ENCODE measurements at regions not wholly inside any gene's neighbourhood (a gene's known extent, or its start where the extent isn't known, plus 50 kb on each side); places are given as distances from the start of the nearest gene placed in this dataset.
"Not testable (repeated sequence)": the region's sequence is repeated elsewhere in the genome, so short reads cannot be mapped to it uniquely, and the experiment has no call there.

GRCh38 chr16:72729552-72729951, 318.4 kb downstream of the ZFHX3 start:
- not testable (repeated sequence) for FAIRE-seq; DNase-seq (ENCODE audit: insufficient read length, low spot score)

DNA sequence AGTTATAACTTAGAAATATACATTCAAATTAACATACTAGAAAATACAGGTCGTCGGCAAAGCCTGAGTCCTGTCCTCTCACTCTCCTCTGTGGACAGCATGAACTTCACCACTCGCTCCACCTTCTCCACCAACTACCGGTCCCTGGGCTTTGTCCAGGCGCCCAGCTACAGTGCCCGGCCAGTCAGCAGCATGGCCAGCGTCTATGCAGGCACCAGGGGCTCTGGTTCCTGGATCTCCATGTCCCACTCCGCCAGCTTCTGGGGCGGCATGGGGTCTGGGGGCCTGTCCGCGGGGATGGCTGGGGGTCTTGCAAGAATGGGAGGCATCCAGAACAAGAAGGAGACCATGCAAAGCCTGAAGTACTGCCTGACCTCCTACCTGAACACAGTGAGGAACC, 319.4 kb downstream of the ZFHX3 start:
- DNase-seq (ENCODE audit: insufficient read length, low spot score): no peak
- no peak for FAIRE-seq

- FAIRE-seq: no peak
- no peak for DNase-seq (ENCODE audit: insufficient read length, low spot score)
These were observed 320.4 kb downstream of the ZFHX3 start for GRCh38 chr16:72727565-72727964.

- no peak for DNase-seq (ENCODE audit: insufficient read length, low spot score)
- FAIRE-seq: no peak
These were observed 322.3 kb downstream of the ZFHX3 start for GRCh38 chr16:72725643-72726042.

- FAIRE-seq (no peak), DNase-seq (ENCODE audit: insufficient read length, low spot score) (no peak)
These were observed 324.1 kb downstream of the ZFHX3 start for GRCh38 chr16:72723781-72724180.

GRCh38 chr16:72722552-72722951, 325.4 kb downstream of the ZFHX3 start:
- DNase-seq (ENCODE audit: insufficient read length, low spot score) (no peak), FAIRE-seq (no peak)

GRCh38 chr16:72721981-72722380, 325.9 kb downstream of the ZFHX3 start:
- no peak for DNase-seq (ENCODE audit: insufficient read length, low spot score)
- FAIRE-seq: no peak

GRCh38 chr16:72715267-72715666, 332.7 kb downstream of the ZFHX3 start:
- no peak for FAIRE-seq
- no peak for DNase-seq (ENCODE audit: insufficient read length, low spot score)

- FAIRE-seq: no peak
- DNase-seq (ENCODE audit: insufficient read length, low spot score): no peak
These were observed 336.1 kb downstream of the ZFHX3 start for GRCh38 chr16:72711823-72712222.

GRCh38 chr16:72705801-72706200, 342.1 kb downstream of the ZFHX3 start:
- DNase-seq (ENCODE audit: insufficient read length, low spot score) (no peak), FAIRE-seq (no peak)

- DNase-seq (ENCODE audit: insufficient read length, low spot score) (no peak), FAIRE-seq (no peak)
These were observed 343.1 kb downstream of the ZFHX3 start for GRCh38 chr16:72704746-72705372.

GRCh38 chr16:72689851-72690250, 358.1 kb downstream of the ZFHX3 start:
- DNase-seq (ENCODE audit: insufficient read length, low spot score) (no peak), FAIRE-seq (no peak)

GRCh38 chr16:72680732-72681131, 367.2 kb downstream of the ZFHX3 start:
- DNase-seq (ENCODE audit: insufficient read length, low spot score): no peak
- FAIRE-seq: no peak

- FAIRE-seq: no peak
- DNase-seq (ENCODE audit: insufficient read length, low spot score): no peak
These were observed 368.1 kb downstream of the ZFHX3 start for GRCh38 chr16:72679856-72680255.

DNA sequence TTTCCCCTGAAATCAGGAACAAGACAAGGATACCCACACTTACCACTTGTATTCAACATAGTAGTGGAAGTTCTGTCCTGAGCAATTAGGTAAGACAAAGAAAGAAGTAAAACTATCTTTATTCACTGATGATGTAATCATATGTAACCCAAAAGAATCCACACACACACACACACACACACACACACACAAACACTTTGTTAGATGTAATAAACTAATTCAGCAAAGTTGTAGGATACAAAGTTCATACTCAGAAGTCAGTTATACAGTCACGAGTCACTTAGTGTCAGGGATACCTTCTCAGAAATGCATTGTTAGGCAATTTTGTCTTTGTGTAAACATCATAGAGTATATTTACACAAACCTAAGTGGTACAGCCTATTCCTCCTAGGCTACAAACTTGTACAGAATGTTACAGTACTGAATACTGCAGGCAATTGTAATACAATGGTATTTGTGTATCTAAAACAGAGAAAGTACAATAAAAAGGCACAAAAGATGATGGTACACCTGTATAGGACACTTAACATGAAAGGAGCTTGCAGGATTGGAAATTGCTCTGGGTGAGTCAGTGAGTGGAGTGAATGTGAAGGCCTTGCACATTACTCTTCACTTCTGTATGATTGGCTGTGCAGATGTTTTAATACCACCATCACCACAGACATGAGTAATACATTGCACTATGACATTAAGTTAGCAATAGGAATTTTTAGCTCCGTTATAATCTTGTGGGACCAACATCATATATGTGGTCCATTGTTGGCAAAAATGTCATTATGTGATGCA, 370.1 kb downstream of the ZFHX3 start:
- no peak for FAIRE-seq
- no peak for DNase-seq (ENCODE audit: insufficient read length, low spot score)

- no peak for FAIRE-seq
- no peak for DNase-seq (ENCODE audit: insufficient read length, low spot score)
These were observed 374.8 kb downstream of the ZFHX3 start for GRCh38 chr16:72673118-72673517.

- no peak for FAIRE-seq
- no peak for DNase-seq (ENCODE audit: insufficient read length, low spot score)
These were observed 381.7 kb downstream of the ZFHX3 start for GRCh38 chr16:72666267-72666666.

DNA sequence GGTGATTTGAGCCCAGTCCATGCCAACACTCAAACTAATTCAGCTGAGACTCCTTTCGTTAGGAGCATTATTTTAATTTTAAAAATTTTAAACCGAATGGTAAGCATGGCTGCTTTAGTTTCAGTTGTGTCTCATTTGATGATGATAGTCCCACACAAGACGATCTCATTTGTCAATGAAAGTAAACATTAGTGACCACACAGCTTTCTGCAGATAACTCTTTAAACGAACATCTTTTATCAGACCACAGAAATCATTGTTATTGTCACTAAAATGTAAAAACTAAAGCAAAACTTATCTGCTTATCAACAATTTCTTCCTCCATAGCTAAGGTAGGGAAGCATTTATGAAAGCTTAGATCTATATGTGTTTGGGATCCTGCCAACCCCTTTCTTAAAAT, 382.2 kb downstream of the ZFHX3 start:
- no peak for DNase-seq (ENCODE audit: insufficient read length, low spot score)
- peak; percentile 39 for FAIRE-seq

DNA sequence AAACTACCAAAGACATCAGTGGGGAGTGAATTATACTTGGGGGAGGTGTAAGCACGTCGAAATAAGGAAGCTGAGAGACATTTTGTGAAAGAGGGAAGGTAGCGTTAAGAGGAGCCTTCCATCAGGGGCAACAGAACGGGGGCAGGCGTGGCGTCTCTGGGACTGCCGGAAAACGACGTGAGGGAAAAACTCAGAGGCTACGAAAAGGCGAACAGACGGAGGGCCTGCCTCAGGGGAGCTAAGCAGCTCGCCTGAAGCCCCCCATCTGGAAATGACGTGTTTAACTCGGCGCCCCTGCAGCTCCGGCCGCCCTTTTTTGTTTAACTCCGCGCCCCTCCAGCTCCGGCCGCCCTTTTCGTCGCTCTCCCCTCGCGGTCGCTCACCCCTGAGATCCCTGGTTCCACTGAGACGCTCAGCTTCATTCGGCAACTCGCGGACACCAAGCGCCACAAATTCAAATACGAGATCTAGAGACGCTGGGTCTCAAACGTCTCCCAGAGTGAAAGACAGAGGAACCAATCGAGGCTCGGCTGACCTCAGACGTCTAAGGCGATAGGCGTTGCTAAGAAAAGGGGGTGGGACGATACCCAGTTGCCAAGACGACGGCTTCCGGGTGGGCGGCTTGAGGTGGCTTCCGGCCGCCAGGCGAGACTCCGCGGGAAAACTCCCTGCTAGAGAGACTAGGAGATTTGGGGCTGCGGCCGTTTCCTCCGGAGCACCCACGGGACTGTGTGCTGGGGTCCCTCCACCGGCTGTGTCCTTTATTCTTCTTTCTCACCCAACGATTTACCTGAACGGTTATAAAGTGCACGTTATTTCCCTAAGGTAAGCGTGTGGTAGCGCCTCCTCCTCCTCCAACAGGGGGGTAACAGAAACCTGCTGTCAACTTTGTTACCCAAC, 383.2 kb downstream of the ZFHX3 start:
- peak; percentile 97 for FAIRE-seq

GRCh38 chr16:72664056-72664508, 383.8 kb downstream of the ZFHX3 start:
- DNase-seq (ENCODE audit: insufficient read length, low spot score): no peak
- FAIRE-seq: no peak

More for the DNA sequence above, 383.2 kb downstream of the ZFHX3 start:
- DNase-seq (ENCODE audit: insufficient read length, low spot score): peak; percentile 82

All from GM19239 (cell line).